GM20000 (cell line): ENCODE measurements at regions not wholly inside any gene's neighbourhood (a gene's known extent, or its start where the extent isn't known, plus 50 kb on each side); places are given as distances from the start of the nearest gene placed in this dataset.
"Not testable (repeated sequence)": the region's sequence is repeated elsewhere in the genome, so short reads cannot be mapped to it uniquely, and the experiment has no call there.

Experiments
- DNase-seq: peaks from one replicate; pipeline ENCODE4 v3.0.0; 2012; ENCODE audit warnings: low spot score
- CTCF ChIP-seq: IDR thresholded peaks from 2 replicates; pipeline ENCODE4 v1.5.1; 2012; ENCODE audit warnings: mild to moderate bottlenecking, control low read depth; ENCODE audit errors: extremely low read depth, missing control alignments

GRCh38 chr9:110030632-110031031, 177.3 kb downstream of the C9orf152 start:
- DNase-seq: no peak
- TF ChIP-seq CTCF: no peak

DNA sequence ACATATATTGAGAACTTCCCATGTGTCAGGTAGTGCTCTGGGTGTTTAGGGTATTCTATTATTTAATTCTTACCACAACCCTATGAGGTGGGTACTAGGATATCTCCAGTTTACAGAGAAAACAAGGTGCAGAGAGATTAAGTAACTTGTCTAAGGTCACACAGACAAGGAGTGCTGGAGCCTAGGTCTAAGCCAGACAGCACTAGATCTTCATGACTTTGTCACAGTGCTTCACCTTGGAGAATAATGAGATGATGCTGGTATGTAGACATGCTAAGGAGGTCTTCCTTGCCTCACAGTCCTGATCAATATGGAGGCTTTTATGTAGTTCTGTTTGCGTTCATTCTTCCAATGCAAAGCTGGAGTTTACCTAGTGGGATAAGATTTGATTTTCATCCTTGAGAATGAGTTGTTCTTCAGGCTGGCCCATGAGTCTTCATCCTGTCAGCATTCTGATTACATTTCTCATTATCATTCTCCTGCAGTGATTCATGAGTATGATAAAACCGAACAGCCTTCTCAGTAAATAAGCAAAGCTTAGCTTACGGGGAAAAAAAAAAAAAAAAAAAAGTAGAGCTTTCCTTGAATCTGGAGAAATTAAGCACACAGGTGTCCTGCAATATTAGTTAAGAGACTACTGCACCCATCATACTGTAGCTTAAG, 176.3 kb downstream of the C9orf152 start:
- DNase-seq: no peak
- no peak for TF ChIP-seq CTCF

DNA sequence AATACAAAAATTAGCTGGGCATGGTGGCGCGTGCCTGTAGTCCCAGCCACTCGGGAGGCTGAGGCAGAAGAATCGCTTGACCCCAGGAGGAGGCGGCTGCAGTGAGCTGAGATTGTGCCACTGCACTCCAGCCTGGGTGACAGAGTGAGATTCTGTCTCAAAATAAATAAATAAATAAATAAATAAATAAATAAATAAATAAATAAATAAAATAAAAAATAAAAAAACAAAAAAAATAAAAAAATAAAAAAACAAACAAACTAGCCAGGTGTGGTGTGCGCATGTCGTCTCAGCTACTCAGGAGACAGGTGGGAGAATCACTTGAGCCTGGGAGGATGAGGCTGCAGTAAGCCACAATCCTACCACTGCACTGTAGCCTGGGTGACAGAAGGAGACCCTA, 175.4 kb downstream of the C9orf152 start:
- DNase-seq: not testable (repeated sequence)

- no peak for TF ChIP-seq CTCF
- DNase-seq: no peak
Observed at GRCh38 chr9:110033869-110034268, 174.1 kb downstream of the C9orf152 start.

- DNase-seq: no peak
- TF ChIP-seq CTCF: no peak
Observed at GRCh38 chr9:110036286-110036685, 171.7 kb downstream of the C9orf152 start.

- no peak for TF ChIP-seq CTCF
- no peak for DNase-seq
Observed at GRCh38 chr9:110040788-110041187, 167.2 kb downstream of the C9orf152 start.

- no peak for TF ChIP-seq CTCF
- DNase-seq: no peak
Observed at GRCh38 chr9:110041452-110041851, 166.5 kb downstream of the C9orf152 start.

DNA sequence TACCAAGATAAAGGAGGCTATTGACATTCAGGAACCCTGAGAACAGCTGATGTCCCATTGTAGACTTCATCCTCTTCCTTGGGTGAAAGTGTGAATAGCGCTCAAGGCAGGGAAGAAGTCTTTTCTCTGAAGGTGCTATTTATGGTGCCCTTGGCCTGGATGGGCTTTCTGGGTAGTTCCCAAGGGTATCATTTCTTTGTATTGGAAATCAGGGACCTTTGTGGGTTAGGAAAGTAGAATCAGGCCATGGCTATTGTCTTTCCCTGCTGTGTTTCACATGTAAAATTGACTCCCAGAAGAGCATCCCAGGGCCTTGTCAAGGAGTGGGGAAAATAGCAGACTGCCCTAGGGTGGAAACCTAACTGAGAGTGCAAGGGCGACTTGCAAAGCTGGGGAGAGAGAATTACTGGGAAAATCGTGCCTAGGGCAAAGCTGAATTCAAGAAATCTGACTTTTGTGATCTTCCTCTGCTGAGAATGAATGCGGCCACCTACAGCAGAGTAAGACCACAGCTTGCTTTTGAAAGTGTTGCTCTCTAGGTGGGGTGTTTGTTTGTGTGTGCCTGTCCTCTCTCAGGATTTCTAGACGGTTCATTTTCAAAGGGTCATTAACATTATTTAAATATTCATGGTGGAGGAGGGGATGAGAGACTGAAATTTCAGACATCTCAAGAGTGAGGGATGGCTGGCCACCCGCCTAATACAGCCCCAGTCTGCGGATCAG, 160.6 kb downstream of the C9orf152 start:
- peak; percentile 42 for DNase-seq

More for the DNA sequence above, 160.6 kb downstream of the C9orf152 start:
- no peak for TF ChIP-seq CTCF
